ENCODE measurements at regions not wholly inside any gene's neighbourhood (a gene's known extent, or its start where the extent isn't known, plus 50 kb on each side); places are given as distances from the start of the nearest gene placed in this dataset.

GRCh38 chr10:131666091-131666490, 234.7 kb upstream of the PPP2R2D start:
- FAIRE-seq (no peak), DNase-seq (ENCODE audit: low spot score) (no peak)

GRCh38 chr10:131667047-131667446, 233.8 kb upstream of the PPP2R2D start:
- no peak for FAIRE-seq
- DNase-seq (ENCODE audit: low spot score), result no peak

- FAIRE-seq (no peak), DNase-seq (ENCODE audit: low spot score) (no peak)
Observed at GRCh38 chr10:131667561-131667960, 233.2 kb upstream of the PPP2R2D start.

GRCh38 chr10:131668903-131669302, 231.9 kb upstream of the PPP2R2D start:
- no peak for FAIRE-seq

GRCh38 chr10:131669838-131670237, 231.0 kb upstream of the PPP2R2D start:
- no peak for FAIRE-seq
- no peak for DNase-seq (ENCODE audit: low spot score)

More at GRCh38 chr10:131668903-131669302, 231.9 kb upstream of the PPP2R2D start:
- no peak for DNase-seq (ENCODE audit: low spot score)

GRCh38 chr10:131670341-131670740, 230.5 kb upstream of the PPP2R2D start:
- no peak for FAIRE-seq
- no peak for DNase-seq (ENCODE audit: low spot score)

GRCh38 chr10:131673396-131673795, 227.4 kb upstream of the PPP2R2D start:
- DNase-seq (ENCODE audit: low spot score), result no peak
- FAIRE-seq, result no peak

GRCh38 chr10:131674130-131674529, 226.7 kb upstream of the PPP2R2D start:
- no peak for DNase-seq (ENCODE audit: low spot score)
- no peak for FAIRE-seq

GRCh38 chr10:131675104-131675503, 225.7 kb upstream of the PPP2R2D start:
- DNase-seq (ENCODE audit: low spot score), result no peak
- no peak for FAIRE-seq

- FAIRE-seq (no peak), DNase-seq (ENCODE audit: low spot score) (no peak)
Observed at GRCh38 chr10:131676046-131676799, 224.6 kb upstream of the PPP2R2D start.

GRCh38 chr10:131676800-131677421, 223.9 kb upstream of the PPP2R2D start:
- DNase-seq (ENCODE audit: low spot score) (no peak), FAIRE-seq (no peak)

- FAIRE-seq (no peak), DNase-seq (ENCODE audit: low spot score) (no peak)
Observed at GRCh38 chr10:131677671-131678070, 223.1 kb upstream of the PPP2R2D start.

GRCh38 chr10:131678171-131678570, 222.6 kb upstream of the PPP2R2D start:
- no peak for FAIRE-seq

GRCh38 chr10:131678613-131679012, 222.2 kb upstream of the PPP2R2D start:
- no peak for FAIRE-seq
- DNase-seq (ENCODE audit: low spot score), result no peak

More at GRCh38 chr10:131678171-131678570, 222.6 kb upstream of the PPP2R2D start:
- no peak for DNase-seq (ENCODE audit: low spot score)

GRCh38 chr10:131679926-131680325, 220.9 kb upstream of the PPP2R2D start:
- DNase-seq (ENCODE audit: low spot score) (no peak), FAIRE-seq (no peak)

GRCh38 chr10:131681122-131681521, 219.7 kb upstream of the PPP2R2D start:
- FAIRE-seq (no peak), DNase-seq (ENCODE audit: low spot score) (no peak)

- FAIRE-seq (no peak), DNase-seq (ENCODE audit: low spot score) (no peak)
Observed at GRCh38 chr10:131681656-131682055, 219.2 kb upstream of the PPP2R2D start.

- FAIRE-seq (no peak), DNase-seq (ENCODE audit: low spot score) (no peak)
Observed at GRCh38 chr10:131682271-131682962, 218.4 kb upstream of the PPP2R2D start.

- DNase-seq (ENCODE audit: low spot score), result no peak
- no peak for FAIRE-seq
Observed at GRCh38 chr10:131683281-131683861, 217.4 kb upstream of the PPP2R2D start.

- FAIRE-seq (no peak), DNase-seq (ENCODE audit: low spot score) (no peak)
Observed at GRCh38 chr10:131683941-131684340, 216.9 kb upstream of the PPP2R2D start.

GRCh38 chr10:131685007-131685406, 215.8 kb upstream of the PPP2R2D start:
- DNase-seq (ENCODE audit: low spot score) (no peak), FAIRE-seq (no peak)

- FAIRE-seq (no peak), DNase-seq (ENCODE audit: low spot score) (no peak)
Observed at GRCh38 chr10:131685576-131685975, 215.2 kb upstream of the PPP2R2D start.

All from urothelium cell line (cell line).